GM04504 (cell line): ENCODE measurements at regions not wholly inside any gene's neighbourhood (a gene's known extent, or its start where the extent isn't known, plus 50 kb on each side); places are given as distances from the start of the nearest gene placed in this dataset.
A peak's percentile ranks its signal among the peaks of the same experiment; 100 is the strongest.

Experiments used
- DNase-seq: peaks from one replicate; pipeline ENCODE4 v3.0.0-alpha.2; 2012; ENCODE audit warnings: low read depth

DNA sequence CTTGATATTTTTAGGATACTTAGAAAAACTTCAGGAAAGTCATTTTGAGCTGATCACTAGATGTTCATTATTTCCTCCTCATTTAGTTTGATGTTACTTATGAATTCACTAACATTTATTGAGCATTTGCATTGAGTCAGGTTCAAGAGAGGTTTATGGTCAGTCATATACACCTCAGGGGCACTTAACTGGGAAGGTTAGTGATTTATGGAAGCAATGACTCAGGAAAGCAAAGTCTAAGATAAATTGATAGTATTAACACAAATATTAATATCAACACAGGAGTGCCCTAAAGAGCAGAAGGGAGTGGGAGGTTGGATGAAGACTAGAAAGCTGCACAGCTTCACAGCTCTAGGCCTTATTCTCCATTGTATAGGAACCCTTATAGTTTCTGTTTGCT, 177.0 kb upstream of the TNFAIP3 start:
- DNase-seq = no peak

DNA sequence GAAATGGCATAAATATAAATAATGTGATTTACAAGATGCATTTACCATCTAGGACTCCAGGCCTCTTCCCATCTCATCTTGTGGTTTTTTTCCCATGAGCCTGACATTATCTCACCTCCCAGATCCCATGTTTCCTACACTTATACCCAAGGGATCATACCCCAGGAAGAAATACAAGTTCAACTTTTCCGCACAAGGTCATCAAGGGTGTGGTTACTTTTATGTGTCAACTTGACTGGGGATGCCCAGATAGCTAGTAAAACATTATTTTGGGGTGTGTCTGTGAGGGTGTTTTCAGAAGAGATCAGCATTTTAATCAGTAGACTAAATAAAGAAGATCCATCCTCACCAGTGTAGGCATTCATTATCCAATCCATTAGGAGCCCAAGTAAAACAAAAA, 176.3 kb upstream of the TNFAIP3 start:
- DNase-seq = no peak

DNA sequence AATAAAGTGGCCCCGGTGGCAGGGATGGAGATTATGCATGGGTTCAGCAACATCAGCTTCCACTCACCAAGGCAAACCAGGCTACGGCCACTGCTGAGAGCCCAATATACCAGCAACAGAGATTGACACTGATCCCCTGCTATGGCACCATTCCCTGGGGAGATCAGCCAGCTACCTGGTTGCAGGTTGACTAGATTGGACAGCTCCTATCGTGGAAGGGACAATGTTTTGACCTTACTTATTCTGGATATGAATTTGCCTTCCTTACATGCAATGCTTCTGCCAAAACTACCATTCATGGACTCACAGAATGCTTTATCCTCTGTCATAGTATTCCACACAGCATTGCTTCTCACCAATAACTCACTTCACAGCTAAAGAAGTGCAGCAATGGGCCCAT, 174.8 kb upstream of the TNFAIP3 start:
- no peak for DNase-seq

DNA sequence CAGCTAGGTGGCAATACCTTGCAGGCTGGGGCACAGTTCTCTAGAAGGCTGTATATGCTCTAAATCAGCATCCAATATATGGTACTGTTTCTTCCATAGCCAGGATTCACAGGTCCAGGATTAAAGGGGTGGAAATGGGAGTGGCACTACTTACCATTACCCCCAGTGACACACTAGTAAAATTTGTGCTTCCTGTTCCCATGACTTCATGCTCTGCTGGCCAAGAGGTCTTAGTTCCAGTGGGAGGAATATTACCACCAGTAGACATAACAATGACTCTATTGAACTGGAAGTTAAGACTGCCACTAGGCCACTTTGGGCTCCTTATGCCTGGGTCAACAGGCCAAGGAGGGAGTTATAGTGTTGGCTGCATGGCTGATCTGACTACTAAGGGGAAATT, 174.3 kb upstream of the TNFAIP3 start:
- DNase-seq = no peak

DNA sequence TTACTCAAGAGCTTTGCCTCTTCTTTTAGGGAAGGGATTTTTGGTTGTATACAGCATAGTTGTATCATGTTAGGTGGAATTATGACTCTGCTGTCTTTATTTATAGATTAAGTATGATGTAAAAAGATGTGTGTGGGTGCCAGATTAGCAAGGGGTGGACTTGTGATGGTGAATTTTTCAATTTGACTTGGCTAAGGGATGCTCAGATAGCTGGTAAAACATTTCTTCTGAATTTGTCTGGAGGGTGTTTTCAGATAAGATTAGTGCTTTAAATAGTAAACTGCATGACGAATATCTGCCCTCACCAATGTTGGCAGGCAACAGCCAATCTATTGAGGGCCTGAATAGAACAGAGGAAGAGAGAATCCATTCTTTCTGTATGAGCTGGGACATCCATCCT, 173.3 kb upstream of the TNFAIP3 start:
- no peak for DNase-seq

DNA sequence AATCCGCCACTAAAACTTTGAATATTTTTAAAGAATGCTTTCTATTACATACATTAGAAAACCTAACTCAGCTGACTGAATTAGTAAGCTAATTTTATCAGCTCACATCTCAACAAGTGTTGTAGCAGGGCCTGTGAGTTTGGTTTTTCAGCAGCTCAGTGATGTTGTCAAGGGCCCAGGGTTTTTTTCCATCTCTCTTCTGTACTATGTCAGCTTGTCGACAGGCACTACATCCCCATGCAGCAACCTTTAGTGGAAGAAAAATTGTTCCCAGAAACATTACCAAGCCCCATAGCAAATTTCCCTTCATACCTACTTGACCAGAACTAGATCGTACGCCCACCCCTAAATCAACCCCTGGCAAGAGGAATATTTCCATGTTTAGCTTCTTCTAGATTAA, 170.3 kb upstream of the TNFAIP3 start:
- DNase-seq = no peak

DNA sequence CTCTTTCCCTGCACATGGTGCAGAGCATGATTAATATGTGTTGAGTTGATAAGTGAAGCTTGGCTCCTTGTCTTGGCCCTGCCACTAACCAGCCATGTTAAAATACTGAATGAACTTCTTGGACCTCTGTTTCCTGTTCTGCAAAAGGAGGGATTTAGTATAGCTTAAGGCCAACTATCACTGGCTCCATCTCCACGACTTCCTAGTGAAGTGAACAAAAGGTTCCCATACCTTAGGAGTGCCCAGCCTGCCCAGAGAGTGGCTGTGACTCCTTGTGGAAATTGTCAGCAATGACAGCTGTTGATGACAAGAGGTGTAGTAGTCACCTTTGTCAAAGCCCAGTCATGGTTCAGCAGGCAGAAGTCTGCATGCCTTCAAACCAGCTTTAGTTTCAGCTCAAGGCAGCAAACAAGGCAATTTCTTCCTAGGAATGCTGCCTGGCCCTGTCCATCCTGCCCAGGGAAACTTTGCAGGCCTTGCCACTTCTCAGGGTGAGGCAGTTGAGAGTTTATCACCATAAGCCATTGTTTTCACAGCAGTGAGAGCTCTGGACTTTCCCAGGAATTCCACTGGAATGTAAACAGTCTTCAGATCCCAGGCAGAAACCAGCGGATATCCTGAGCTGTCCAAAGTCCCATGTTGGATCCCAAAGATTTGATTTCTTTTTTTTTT, 169.7 kb upstream of the TNFAIP3 start:
- peak; percentile 60 for DNase-seq

DNA sequence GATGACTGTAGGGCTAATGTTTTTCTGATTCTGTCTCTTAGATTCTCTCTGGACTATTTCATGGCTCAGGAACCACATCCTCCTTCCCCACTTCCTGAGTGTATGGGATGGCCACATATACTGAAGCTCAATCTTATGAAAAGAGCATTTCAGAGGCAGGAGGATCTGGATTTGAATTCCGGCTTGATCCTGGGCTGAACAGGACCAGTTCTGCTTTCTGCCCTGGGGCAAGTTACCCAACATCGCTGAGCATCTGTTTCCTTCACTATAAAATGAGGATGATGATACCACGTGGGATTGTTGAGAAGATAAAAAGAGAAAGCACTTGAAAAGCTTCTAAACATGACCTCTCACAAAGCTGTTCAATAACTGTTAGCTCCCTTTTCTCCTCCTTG, 168.4 kb upstream of the TNFAIP3 start:
- DNase-seq = no peak

DNA sequence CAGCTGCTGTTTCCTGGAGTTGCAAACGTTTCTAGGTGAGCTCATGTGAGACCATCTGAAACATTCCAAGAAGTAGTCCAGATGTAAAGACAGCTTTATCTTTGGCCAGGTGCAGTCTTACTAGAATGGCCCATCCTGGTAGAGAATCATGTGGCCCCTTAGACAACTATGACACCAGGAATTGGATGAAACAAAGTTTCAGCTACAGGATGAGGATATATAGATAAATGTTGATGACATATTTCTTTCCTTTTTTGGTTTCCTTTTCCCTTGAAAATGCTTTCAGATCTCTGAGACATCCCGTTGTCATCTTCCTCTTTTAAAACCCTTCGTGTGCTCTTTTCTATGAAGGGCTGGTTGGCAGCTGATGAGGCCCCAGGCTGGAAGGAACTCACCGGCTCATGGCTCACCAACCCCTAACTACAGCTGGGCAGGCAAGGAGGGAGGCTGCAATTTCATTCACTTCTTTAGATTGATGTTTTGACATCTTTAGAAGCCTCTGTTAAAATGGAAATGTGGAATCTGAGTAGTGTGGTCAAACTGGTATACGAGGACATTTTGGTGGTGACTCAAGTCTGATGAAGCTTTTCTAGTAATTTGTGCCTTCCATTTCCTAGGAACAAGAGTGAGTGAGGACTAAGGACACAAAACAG, 167.9 kb upstream of the TNFAIP3 start:
- DNase-seq = peak; percentile 14

DNA sequence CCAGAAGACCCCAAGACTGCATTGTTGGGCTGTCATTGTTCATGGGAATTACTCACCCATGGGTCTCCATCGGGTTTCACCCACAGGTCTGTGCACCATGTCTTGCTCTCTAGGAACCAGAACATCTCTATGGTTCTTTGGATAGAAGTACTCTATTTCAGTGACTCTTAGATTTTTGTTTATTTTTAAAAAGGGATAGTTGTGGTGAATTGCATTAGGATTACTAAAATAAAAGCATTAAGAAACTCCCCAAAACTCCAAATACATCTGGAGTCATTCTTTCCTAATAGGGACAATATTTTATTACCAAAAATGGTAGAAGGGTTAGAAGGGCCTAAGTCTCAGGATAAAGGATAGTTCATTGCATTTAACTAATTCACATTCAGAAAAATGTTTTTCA, 166.9 kb upstream of the TNFAIP3 start:
- DNase-seq = no peak

DNA sequence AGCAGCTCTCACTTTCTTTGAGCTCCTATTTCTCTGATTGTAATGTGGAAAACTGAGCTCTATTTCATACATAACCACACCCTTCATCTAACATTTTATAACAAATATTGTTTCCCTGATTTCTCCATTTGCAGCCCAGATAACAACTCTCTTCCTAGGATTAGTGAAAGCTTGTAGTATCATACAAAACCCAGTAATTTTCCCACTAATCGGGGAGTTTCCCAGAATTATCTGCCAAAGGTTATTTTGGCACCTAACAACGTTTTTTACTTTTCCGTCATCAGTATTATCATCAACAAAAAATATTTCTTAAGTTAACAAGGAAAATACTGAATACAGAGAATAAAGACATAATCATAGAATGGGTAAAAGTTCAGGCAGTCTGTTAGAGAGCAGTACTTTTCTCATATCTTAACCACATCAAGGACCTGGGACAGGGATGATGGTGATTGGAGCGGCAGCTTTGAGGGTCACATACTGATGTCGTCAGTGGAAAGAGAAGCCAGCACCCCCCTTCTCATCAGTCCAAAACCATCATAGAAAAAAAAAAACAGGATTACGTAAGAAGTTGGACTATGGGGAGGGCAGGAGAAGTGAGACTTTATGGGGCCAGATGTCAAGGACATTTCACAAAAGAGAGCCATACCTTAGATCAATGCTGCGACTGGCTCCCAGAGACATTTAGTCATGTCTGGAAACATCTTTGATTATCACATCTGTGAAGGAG, 166.1 kb upstream of the TNFAIP3 start:
- no peak for DNase-seq

DNA sequence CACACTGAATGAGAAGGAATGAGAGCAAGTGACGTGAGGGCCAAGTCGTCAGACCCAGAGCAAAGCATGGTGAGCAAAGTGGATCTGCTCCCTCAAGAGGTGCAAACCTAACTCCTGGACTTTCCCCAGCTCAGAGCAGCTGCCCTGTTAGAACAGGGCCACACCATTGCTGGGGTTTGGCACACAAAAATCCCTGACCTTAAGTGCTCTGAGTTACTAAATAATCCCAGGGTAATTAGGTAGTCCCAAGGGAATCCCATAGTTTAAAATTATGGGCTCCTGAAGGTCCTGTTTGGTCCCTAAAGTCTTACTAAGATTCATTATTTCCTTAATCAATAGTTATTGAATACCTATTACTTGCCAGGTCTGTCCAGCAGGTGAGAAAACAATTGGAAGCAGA, 165.1 kb upstream of the TNFAIP3 start:
- no peak for DNase-seq

DNA sequence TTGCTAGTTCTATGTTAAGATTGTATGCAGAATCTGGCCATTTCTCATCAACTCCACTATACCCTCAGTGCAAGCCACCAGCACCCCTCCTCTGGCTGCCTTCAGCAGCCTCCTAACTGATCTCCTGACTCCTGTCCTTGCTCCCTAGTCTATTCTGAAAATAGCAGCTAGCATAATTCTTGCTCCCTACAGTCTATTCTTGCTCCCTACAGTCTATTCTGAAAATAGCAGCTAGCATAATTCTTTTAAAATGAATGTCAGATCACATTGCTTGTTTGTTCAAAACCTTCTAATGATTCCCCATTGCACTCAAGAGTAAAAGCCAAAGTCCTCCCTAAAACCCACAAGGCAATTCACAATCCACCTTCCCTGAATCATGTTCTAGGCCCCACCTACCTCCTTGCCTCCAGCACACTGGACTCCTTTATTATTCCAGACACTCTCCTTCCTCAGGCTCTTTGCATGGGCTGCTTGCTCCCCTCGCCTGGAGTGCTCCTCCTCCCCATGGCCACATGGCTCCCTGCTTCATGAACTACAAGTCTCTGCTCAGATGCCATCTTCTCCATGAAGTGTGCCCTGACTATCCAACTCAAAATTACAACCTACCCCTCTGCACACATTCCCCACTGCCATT, 164.2 kb upstream of the TNFAIP3 start:
- no peak for DNase-seq

DNA sequence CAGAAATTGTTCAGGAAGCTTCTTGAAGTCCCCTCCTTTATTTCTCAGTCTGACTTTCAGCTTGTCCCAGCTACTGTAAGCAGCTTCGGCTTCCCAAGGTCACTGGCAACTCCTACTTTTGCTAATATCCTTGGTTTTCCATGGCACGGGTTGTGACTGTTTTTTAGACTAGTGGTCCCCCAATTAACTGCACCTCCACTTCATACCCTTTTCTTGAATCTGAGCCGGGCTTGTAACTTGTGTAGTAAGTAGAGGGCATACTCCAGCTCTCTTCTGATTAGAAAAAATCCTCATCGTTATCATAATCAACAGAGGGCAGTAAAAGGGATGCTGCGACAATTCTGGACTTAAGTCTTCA, 162.3 kb upstream of the TNFAIP3 start:
- DNase-seq = no peak

DNA sequence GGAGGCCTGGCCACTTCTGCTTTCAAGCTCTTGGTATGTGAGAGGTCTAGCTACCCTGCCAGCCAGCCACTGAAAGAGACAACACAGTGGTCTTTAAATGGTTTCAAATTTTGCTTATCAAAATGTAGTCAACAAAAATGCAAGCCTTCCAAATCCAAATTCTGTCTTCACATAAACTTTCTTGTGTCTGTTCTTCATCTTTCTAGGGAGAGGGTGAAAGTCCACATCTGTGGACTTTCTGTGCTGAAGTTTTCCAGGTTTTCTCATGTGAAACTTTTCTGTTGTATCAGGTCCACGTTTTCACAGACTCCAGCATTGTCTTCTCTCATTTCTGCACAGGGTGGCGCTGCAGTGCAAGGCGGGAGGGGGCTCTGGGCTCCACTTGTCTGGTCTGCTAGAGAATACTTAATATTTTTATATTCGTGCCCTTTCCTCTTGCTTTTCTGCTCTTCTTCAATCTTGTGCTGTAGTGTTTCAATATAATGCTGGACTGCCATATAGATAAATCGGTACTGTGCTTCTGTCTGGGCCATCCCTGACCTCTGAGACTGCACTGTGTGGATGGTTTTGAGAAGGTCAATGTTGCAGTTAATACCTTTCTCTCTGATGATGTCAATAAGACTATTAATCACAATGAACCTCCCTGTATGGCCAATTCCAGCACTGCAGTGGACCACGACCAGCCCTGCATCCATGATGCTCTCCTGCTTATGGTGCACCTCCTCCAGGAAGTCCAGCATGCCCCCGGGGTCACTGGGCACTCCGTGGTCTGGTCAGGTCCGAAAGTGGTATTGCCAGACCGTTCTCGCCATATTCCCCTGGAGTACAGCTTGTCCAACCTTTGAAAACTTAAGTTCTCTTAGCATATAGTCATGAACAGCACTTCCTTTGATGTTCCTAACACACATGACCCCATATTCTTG, 161.6 kb upstream of the TNFAIP3 start:
- DNase-seq = peak; percentile 29

DNA sequence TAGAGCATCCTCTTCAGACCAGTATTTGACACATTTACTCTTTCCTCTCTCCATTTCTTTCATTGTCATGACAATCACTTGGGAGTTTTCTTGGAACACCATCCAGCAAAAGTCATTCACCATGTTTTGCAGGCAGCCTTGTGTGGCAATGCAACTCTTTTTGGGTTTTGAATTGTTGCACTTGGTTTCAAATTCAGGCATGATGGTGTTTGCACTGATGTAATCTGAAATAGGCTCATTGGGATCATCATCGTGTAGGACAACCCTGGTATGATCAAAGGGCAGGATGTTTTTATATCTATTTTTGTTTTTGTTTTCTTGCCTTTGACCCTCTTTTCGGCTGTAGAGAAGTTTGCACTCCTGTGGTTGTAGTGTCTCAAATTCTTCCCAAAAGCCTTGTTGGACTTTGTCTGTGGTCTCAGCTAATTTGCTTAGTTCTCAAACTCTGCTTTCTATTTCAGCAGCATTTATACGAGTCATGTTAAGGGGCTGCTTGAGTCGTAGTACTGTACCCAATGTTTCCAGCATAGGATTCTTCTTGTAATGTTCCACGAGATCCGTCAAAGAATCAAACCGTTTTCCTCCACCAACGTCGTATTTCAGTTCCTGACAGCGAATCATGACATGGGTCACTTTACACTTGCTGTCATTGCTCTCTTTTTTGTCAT, 160.8 kb upstream of the TNFAIP3 start:
- DNase-seq = no peak

DNA sequence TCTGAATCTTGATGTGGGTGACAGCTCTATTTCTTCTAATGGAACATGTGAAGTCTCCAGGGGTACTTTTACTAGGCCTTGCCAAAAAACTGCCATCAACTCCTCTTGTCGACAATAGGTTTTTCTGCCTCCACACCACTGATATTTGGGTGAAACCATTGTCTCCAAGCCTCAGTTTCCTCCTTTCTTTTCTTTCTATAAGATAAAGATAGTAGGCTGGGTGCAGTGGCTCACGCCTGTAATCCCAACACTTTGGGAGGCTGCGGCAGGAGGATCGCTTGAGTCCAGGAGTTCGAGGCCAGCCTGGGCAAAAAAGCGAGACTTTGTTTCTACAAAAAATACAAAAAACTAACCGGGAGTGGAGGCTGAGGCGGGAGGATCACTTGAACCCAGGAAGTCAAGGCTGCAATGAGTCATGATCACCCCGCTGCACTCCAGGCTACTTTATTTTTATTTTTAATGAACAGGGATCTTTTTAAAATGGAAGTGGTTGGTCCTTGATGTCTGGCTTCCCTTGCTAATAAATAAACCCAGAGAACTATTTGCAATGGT, 159.9 kb upstream of the TNFAIP3 start:
- DNase-seq = no peak

DNA sequence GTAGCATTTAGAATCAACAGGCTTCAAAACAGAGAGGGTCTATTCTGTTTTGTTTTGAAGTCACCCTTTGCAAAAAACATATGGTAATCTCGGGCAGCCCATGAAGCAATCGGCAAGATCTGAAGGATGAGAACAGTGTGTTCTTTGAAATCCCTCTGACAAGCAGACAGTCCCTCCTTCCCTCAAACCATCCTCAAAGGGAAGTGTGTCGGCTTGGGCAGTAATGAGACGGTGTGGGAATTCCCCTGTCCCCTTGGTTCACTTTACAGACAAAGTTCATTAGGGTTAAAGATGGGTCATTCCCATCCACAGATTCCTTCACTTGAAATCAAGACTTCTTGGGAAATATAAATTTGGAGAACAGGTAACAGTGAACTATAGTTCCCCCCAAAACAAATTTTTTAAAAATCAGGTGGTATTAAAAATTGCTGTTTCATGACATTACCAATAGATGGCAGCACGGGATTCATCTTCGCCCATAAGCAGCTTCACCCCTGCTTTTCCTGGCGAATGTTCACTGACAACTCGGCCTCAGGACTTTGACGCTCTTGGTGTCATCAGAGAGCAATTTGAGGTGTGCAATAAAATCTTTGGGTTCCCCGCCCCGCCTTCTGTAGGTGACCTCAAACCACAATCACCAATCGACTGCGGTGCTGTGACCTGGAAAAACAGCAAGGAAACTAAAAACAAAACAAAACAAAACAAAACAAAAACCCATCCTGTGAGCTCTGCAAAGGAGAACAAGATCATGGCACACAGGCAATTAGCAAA, 159.3 kb upstream of the TNFAIP3 start:
- DNase-seq = no peak

DNA sequence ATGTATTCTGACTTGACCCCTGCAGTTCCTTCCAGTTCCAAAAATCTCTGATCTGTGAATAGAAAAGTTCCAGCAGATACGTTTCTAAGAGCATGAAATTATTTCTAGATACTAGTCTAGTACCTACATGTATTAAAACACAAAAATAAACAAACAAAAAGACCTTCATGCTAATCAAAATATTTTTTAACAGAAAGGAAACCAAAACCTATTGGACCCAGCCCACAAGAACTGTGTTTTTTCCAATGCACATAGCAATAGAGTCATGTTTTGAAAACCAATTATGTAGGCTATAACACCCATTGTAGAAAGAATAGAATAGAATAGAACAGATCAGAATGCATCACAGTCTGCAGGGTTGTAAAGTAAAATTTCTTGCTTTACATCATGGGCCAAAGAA, 158.6 kb upstream of the TNFAIP3 start:
- no peak for DNase-seq
